HEK293T (cell line): ENCODE measurements at regions not wholly inside any gene's neighbourhood (a gene's known extent, or its start where the extent isn't known, plus 50 kb on each side); places are given as distances from the start of the nearest gene placed in this dataset.

ENCODE experiments used
- BHLHE40 ChIP-seq: fragments of 450-650 bp; IDR thresholded peaks from 2 replicates; pipeline ENCODE4 v1.6.1; 2016; ENCODE audit warnings: mild to moderate bottlenecking, moderate library complexity, borderline replicate concordance
- HDGF ChIP-seq: fragments of 450-650 bp; IDR thresholded peaks from 2 replicates; pipeline ENCODE4 v1.6.1; 2017; ENCODE audit warnings: antibody characterized with exemption, borderline replicate concordance
- SUZ12 ChIP-seq: fragments of 450-650 bp; IDR thresholded peaks from 2 replicates; pipeline ENCODE4 v1.6.1; 2016; ENCODE audit warnings: mild to moderate bottlenecking
- TF ChIP-seq, protein P1 (sequence below): fragments of 450-650 bp; IDR thresholded peaks from 2 replicates; pipeline ENCODE4 v1.6.1; 2016

- TF ChIP-seq SUZ12 (no peak), BHLHE40 (no peak), HDGF (no peak)
- TF ChIP-seq, protein P1, sequence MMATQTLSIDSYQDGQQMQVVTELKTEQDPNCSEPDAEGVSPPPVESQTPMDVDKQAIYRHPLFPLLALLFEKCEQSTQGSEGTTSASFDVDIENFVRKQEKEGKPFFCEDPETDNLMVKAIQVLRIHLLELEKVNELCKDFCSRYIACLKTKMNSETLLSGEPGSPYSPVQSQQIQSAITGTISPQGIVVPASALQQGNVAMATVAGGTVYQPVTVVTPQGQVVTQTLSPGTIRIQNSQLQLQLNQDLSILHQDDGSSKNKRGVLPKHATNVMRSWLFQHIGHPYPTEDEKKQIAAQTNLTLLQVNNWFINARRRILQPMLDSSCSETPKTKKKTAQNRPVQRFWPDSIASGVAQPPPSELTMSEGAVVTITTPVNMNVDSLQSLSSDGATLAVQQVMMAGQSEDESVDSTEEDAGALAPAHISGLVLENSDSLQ: no peak
These were observed 255.6 kb downstream of the ERMARD start for GRCh38 chr6:170006900-170007467.
